ENCODE measurements at regions not wholly inside any gene's neighbourhood (a gene's known extent, or its start where the extent isn't known, plus 50 kb on each side); places are given as distances from the start of the nearest gene placed in this dataset.

DNA sequence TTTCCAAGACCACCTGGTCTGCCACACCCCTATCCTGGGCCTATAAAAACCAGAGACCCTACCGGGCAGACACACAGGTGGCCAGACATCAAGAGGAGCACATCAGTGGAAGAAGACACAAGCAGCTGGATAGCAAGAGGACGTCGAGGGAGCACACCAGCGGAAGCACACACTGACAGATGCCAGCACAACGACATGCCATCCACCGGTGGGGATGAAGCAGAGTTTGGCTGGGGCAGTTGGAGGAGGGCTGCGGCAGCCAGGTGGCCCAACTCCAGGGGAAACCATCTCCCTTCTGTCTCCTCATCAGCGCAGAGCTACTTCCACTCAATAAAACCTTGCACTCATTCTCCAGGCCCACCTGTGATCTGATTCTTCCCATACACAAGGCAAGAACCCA is 200.6 kb downstream of the PCDH17 start:
- Histone ChIP-seq H3K79me1 (ENCODE audit: insufficient read depth, low read depth, low read length, poor library complexity, severe bottlenecking) (no peaks in the 10 kb centered on the region), H3K18ac (ENCODE audit: insufficient read length, low read depth, low read length) (no peak overlapping the region), H3K23me2 (ENCODE audit: insufficient read length, low read depth, low read length, poor library complexity, severe bottlenecking) (no peaks in the 10 kb centered on the region), H3K27me3 (ENCODE audit: insufficient read depth, low read length) (no peaks in the 10 kb centered on the region), H2BK12ac (ENCODE audit: insufficient read length, low read depth, low read length) (no peak overlapping the region), H3T11ph (ENCODE audit: low read length) (no peak overlapping the region), H3K56ac (ENCODE audit: insufficient read length, low read depth, low read length) (no peak overlapping the region), H2AK5ac (ENCODE audit: insufficient read length, low read length) (no peak overlapping the region), H2AFZ (ENCODE audit: low read length) (no peak overlapping the region), H3K4me2 (ENCODE audit: insufficient read depth, insufficient read length, low read length) (no peak overlapping the region), H4K91ac (ENCODE audit: insufficient read length, low read depth, low read length) (no peak overlapping the region), H3K14ac (ENCODE audit: insufficient read depth, low read length) (no peak overlapping the region), H2BK20ac (ENCODE audit: low read depth, low read length, poor library complexity, severe bottlenecking) (no peak overlapping the region), H2BK5ac (ENCODE audit: insufficient read length, low read length) (no peak overlapping the region), H3K27ac (ENCODE audit: insufficient read length, low read depth, low read length) (no peak overlapping the region), H3K79me2 (ENCODE audit: insufficient read depth, low read length) (no peaks in the 10 kb centered on the region), H3K9me3 (ENCODE audit: control insufficient read depth, low read depth, low read length) (no peaks in the 10 kb centered on the region), H3K9ac (ENCODE audit: extremely low read depth, insufficient read length, low read length) (no peak overlapping the region), H4K5ac (ENCODE audit: insufficient read length, low read depth, low read length) (no peak overlapping the region), H3K4me1 (ENCODE audit: insufficient read depth, low read length) (no peaks in the 10 kb centered on the region), H4K20me1 (ENCODE audit: control insufficient read depth, insufficient read depth, insufficient read length) (no peaks in the 10 kb centered on the region), H3K4ac (ENCODE audit: low read depth, low read length) (no peak overlapping the region), H2BK15ac (ENCODE audit: low read depth, low read length) (no peak overlapping the region), H2BK120ac (ENCODE audit: low read depth, low read length, poor library complexity, severe bottlenecking) (no peak overlapping the region), H3K23ac (ENCODE audit: insufficient read length, low read depth, low read length) (no peak overlapping the region), H4K8ac (replicated peaks; ENCODE audit: insufficient read length, low read depth, low read length) (no peak overlapping the region)
- H3K4me1 Mint-ChIP-seq: peaks cover 4 to 8% of the 10 kb centered on the region in 2 experiments
- TF ChIP-seq, protein P1, sequence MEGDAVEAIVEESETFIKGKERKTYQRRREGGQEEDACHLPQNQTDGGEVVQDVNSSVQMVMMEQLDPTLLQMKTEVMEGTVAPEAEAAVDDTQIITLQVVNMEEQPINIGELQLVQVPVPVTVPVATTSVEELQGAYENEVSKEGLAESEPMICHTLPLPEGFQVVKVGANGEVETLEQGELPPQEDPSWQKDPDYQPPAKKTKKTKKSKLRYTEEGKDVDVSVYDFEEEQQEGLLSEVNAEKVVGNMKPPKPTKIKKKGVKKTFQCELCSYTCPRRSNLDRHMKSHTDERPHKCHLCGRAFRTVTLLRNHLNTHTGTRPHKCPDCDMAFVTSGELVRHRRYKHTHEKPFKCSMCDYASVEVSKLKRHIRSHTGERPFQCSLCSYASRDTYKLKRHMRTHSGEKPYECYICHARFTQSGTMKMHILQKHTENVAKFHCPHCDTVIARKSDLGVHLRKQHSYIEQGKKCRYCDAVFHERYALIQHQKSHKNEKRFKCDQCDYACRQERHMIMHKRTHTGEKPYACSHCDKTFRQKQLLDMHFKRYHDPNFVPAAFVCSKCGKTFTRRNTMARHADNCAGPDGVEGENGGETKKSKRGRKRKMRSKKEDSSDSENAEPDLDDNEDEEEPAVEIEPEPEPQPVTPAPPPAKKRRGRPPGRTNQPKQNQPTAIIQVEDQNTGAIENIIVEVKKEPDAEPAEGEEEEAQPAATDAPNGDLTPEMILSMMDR (conservative IDR thresholded peaks at IDR 0.05): no peak
- no peaks in the 10 kb centered on the region for H3K9me3 Mint-ChIP-seq
- no peak overlapping the region for H3K4me3 Mint-ChIP-seq
- no peak for DNase-seq
- no peaks in the 10 kb centered on the region for H3K36me3 Mint-ChIP-seq (ENCODE audit: insufficient read depth in 1 of 3, low read depth in 3 of 3)
- H3K27me3 Mint-ChIP-seq (ENCODE audit: low read depth): no peaks in the 10 kb centered on the region
- H3K27ac Mint-ChIP-seq: no peak overlapping the region
- no CpG with 5 or more reads among the region's 8 CpGs for WGBS (ENCODE audit: extremely low coverage, insufficient read length, low lambda C conversion rate)
